CD1c-positive myeloid dendritic cell (primary cell): ENCODE measurements at regions not wholly inside any gene's neighbourhood (a gene's known extent, or its start where the extent isn't known, plus 50 kb on each side); places are given as distances from the start of the nearest gene placed in this dataset.

ENCODE experiments used
- DNase-seq: peaks from one replicate; pipeline ENCODE4 v3.0.0-alpha.2; 2016; ENCODE audit errors: extremely low spot score

DNA sequence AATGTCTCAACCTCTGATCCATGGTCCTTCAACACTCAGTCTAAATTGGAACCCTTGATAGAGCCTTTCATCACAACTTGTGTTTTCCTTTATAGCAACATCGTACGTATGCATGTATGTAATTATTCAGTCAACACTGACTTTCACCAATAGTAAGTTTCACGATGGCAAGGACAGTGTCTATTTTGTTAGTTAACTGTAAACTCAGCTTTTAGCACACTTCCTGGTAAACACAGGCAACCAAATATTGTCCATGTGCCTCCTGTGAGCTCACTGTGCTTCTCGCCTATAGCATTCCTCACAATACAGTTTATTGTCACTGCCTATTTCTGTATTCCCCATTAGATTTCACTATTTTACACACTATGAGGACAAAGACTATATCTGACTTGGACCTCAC lies 323.1 kb downstream of the DEPDC1B start:
- DNase-seq: no peak

GRCh38 chr5:60374409-60374808 lies 325.6 kb downstream of the DEPDC1B start:
- DNase-seq: no peak

- DNase-seq: no peak
These were observed 327.2 kb downstream of the DEPDC1B start for GRCh38 chr5:60372786-60373185.

GRCh38 chr5:60371065-60371464 lies 328.9 kb downstream of the DEPDC1B start:
- no peak for DNase-seq

GRCh38 chr5:60370508-60370907 lies 329.5 kb downstream of the DEPDC1B start:
- DNase-seq: no peak

DNA sequence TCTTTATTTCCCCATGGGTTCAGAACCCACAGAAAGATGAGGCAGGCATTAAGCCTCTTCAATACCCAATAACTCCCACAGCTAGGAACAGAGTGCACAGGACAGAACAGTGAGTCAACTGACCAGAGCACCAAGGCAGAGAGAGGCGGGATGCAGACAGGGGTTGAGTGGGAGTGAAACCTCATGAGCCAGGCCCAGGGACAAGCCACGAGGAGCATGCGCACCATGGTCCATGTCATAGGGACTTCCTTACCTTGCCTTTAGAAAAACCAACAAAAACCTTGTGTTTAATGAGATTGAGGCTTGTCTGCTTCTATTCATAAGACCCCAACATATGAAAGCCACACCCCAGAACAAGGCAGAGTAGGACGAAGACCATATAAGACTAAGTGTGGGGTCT lies 330.6 kb downstream of the DEPDC1B start:
- DNase-seq: no peak

- no peak for DNase-seq
These were observed 331.9 kb downstream of the DEPDC1B start for GRCh38 chr5:60368100-60368499.

DNA sequence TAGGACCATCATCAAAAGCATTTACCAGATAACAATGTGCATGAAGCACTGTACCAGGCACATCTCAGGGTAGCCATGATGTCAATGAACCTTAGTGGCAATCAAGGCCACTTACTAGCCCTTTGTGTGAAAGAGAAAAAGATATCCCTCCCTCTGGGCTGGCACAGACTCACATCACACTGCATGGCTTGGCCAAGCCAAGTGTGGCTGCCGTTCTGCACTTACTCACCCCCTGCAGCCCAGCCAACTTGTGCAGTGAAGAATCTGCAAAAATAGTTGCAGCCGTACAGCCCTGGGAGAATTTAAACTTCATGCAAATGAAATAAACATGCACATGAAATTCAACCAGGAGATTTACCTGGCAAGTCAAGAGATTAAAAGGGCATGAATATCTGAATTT lies 333.5 kb downstream of the DEPDC1B start:
- no peak for DNase-seq

- no peak for DNase-seq
These were observed 335.0 kb downstream of the DEPDC1B start for GRCh38 chr5:60365001-60365400.

- no peak for DNase-seq
These were observed 337.8 kb downstream of the DEPDC1B start for GRCh38 chr5:60362158-60362557.

DNA sequence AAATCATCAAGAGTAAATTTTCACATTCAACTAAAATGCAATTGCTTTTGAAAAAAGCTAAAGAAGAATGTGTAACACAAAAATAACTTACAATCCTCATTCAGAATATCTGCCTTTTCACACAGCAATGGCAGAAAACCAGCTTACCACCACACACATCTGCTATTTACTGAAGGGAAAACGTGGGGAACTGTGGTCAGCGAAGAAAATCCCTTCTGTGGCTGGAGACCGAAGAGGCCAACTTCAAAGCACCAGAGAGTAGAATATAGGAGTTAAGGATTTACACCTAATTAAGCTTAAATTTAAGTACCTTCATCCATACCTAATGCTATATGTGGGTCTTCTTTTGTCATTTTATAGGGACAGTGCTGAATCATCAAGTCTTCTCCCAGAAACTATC lies 339.6 kb downstream of the DEPDC1B start:
- no peak for DNase-seq

GRCh38 chr5:60357302-60357701 lies 342.7 kb downstream of the DEPDC1B start:
- DNase-seq: no peak

GRCh38 chr5:60356745-60357144 lies 343.2 kb downstream of the DEPDC1B start:
- no peak for DNase-seq

DNA sequence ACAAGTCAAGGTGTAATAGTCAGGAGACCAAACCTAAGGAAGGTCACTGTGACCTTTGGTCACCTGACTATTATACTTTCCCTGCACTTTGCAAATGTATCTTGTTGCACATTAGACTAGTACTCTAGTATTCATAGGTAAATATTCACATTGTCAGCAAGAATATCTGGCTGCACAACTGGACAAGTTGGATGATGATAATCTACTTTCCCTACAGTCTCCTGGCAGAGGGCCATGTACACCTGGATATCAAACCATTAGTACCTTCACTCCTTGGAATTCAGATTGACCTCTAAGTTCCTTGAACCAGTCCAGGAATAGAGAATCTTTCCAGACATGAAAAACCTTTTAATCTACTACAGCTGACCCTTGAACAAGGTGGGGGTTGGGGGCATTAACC lies 344.8 kb downstream of the DEPDC1B start:
- DNase-seq: no peak

DNA sequence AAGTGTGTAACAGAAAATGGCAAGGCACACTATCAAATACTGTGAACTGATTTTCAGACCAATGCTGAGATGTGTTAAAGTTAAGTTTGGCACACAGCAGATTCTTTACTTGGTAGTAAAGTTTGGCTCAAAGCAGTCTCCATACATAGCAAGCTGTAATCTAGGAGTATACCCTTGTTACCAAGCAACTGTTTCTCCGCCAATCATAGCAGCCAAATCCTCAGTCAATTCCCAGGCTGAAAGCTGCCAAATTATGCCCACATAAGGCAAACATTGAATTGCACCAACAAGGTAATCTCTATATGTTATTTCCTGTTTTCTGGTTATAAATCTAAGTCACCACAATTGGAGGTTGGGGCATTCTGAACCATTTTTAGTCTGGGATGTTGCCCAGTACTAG lies 345.7 kb downstream of the DEPDC1B start:
- no peak for DNase-seq

DNA sequence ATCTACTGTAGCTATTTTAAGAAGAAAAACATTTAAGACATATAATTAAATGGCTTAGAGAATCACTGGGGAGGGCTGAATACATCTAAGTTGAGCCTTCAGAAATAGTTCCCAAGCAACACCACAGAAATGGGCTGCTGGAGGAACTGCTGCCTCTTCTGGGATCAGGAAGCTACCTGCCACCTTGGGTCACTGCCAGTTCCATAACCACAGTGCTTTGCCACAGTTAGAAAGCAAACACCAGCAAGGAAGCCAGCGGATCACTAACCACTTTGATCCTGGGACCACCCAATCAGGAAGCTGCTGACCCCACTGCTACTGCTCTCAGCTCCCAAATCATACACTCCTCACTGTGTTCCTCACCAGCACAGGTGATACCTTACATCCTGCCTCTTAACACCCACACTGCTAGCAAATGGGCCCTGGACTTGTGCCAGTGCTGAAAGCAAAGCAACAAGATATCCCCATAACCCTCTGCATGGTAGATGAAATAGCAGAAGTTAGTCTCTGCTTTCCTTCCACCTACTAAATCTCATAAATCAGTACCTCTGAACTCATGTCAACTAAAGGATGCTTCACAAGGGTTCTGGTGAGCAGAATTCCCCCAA lies 346.9 kb downstream of the DEPDC1B start:
- no peak for DNase-seq

DNA sequence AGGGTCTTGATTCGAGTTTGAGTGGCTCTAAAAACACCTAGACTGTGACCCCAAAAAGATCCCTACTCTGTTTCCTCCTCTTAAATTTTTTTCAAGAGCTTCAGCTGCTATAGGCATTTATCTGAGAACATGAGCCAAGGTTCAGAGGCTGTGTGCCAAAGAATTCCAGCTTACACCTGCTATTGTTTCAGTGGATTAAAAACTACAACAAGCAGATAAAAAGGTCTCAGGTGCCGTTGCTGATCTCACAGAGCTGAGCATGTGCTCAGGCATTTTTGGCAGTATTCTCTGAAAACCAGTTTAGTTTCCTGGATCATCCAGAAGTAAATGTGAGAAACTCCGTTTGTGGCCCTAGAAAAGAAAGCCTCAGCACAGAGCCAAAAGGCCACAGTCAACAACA lies 349.2 kb downstream of the DEPDC1B start:
- DNase-seq: no peak

DNA sequence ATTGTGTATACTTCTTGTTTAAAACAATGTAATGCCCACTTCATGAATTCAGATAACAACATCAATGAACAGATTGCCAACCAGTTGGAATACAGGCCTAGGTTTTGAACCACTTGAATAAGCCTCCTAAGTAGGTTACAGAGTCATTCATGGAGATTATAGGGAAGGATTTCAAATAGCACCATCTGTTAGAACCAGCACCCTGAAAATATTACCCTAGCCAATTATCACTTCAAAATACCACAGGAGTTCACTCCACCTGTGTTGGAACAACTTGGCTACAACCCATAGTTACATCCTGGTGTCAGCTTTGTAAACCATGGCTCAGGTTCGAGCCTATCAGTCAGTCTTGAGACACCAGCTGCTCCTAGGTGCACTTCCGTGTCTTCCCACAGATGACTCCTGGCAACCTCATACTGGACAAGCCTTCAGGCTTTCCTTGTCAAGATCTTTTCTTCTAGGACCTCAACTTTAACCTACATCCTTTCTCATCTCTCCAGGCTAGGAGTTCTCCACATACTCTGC lies 350.0 kb downstream of the DEPDC1B start:
- no peak for DNase-seq

GRCh38 chr5:60346393-60346792 lies 353.6 kb downstream of the DEPDC1B start:
- DNase-seq: no peak

- DNase-seq: no peak
These were observed 356.9 kb downstream of the DEPDC1B start for GRCh38 chr5:60343102-60343501.

- DNase-seq: no peak
These were observed 358.9 kb downstream of the DEPDC1B start for GRCh38 chr5:60340965-60341471.

GRCh38 chr5:60340326-60340725 lies 359.6 kb downstream of the DEPDC1B start:
- DNase-seq: no peak

DNA sequence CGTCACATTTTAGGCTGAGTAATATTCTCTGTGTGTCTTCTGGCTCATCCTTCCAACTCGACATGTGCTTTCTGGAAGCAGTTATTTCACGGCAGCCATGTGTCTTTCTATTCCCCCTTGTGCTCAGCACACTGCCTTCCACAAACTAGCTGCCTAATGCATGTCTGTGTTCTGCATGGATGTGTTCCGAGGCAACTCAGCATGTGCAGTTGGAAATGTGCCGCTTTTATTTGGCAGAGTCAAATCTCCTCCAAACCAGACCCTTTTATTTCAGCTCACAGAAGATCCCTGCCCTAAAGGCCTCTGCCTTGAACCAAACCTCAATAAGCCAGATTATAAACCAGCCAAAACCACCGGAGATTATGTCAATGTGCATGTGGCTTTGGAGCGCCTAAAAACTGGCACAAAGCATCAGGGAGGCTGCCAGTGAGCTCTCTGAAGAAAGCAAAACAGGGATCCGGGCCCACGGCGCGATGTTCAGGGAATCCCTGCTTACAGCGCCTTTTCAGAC lies 360.2 kb downstream of the DEPDC1B start:
- DNase-seq: no peak

DNA sequence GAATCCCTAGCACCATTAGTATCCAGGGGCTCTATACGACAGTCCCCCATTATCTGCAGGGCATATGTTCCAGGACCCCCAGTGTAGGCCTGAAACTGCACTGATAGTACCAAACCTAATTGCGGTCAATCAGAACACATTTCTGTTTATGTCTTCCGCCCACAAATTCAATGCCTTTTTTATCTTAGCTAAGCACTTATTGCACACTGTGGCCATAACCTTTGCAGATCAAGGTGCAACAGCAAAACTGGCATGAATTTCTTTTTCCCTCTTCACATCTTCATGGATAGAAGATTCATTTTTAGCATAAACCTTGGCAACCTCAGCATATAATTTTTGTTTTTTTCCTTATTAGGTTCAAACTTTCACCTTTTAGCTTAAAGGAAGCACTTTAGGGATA lies 361.1 kb downstream of the DEPDC1B start:
- DNase-seq: no peak
